Endodermal cell (in vitro differentiated cells): ENCODE measurements at regions not wholly inside any gene's neighbourhood (a gene's known extent, or its start where the extent isn't known, plus 50 kb on each side); places are given as distances from the start of the nearest gene placed in this dataset.
"Not testable (repeated sequence)": the region's sequence is repeated elsewhere in the genome, so short reads cannot be mapped to it uniquely, and the experiment has no call there.

Experiments used
- DNase-seq: peaks from one replicate; pipeline ENCODE4 v3.0.0-alpha.2; 2017
- H3K27ac ChIP-seq: 2 replicates; pipeline ENCODE4 v1.5.1; 2013; ENCODE audit warnings: mild to moderate bottlenecking, low read depth, low read length, moderate library complexity
- H3K27me3 ChIP-seq: 2 replicates; pipeline ENCODE4 v1.6.1; 2013; ENCODE audit warnings: mild to moderate bottlenecking, low read length, moderate library complexity; ENCODE audit not compliant: insufficient read depth, control insufficient read depth, poor library complexity, severe bottlenecking
- H3K36me3 ChIP-seq: 2 replicates; pipeline ENCODE4 v1.7.0; 2013; ENCODE audit warnings: mild to moderate bottlenecking, low read length, moderate library complexity; ENCODE audit not compliant: control insufficient read depth, insufficient read depth
- H3K4me1 ChIP-seq: one replicate; pipeline ENCODE4 v1.7.0; 2013; ENCODE audit warnings: low read length; ENCODE audit not compliant: control insufficient read depth, insufficient read depth
- H3K4me3 ChIP-seq: 2 replicates; pipeline ENCODE4 v1.5.1; 2013; ENCODE audit warnings: mild to moderate bottlenecking, low read length, moderate library complexity
- H3K9ac ChIP-seq: 2 replicates; pipeline ENCODE4 v1.6.1; 2013; ENCODE audit warnings: mild to moderate bottlenecking, low read length, moderate library complexity; ENCODE audit not compliant: poor library complexity, severe bottlenecking; ENCODE audit errors: extremely low read depth
- H3K9me3 ChIP-seq: 2 replicates; pipeline ENCODE4 v1.6.1; 2013; ENCODE audit warnings: mild to moderate bottlenecking, low read length, moderate library complexity; ENCODE audit not compliant: control insufficient read depth
- H3K27ac Mint-ChIP-seq: 2 replicates; pipeline ENCODE4 v1.8.0; 2020; ENCODE audit warnings: mixed read lengths
- H3K27me3 Mint-ChIP-seq: 2 replicates; pipeline ENCODE4 v1.8.0; 2021; ENCODE audit warnings: mild to moderate bottlenecking, mixed read lengths; ENCODE audit not compliant: insufficient read depth
- H3K36me3 Mint-ChIP-seq: 2 replicates; pipeline ENCODE4 v1.8.0; 2020; ENCODE audit warnings: low read depth, mixed read lengths
- H3K4me1 Mint-ChIP-seq: 2 replicates; pipeline ENCODE4 v1.8.0; 2020; ENCODE audit warnings: mixed read lengths
- H3K4me3 Mint-ChIP-seq: 2 replicates; pipeline ENCODE4 v1.8.0; 2020; ENCODE audit warnings: mild to moderate bottlenecking, moderate library complexity, mixed read lengths
- H3K9me3 Mint-ChIP-seq: 2 replicates; pipeline ENCODE4 v1.8.0; 2020; ENCODE audit warnings: mild to moderate bottlenecking, mixed read lengths
- CTCF ChIP-seq: fragments of 200-600 bp; sonication (generic); conservative IDR thresholded peaks from 2 replicates; pipeline ENCODE4 v1.5.0; 2021; ENCODE audit warnings: antibody characterized with exemption, mild to moderate bottlenecking
- WGBS, 2 experiments: methylation state at CpG; one replicate each; pipeline versions ENCODE4 v1.1.5 to v1.1.7; 2013; ENCODE audit warnings: missing lambda C conversion rate in 2 of 2, mixed read lengths in 1 of 2; ENCODE audit not compliant: insufficient coverage in 1 of 2, insufficient read length in 1 of 2; 5-methylcytosine and 5-hydroxymethylcytosine counted together

DNA sequence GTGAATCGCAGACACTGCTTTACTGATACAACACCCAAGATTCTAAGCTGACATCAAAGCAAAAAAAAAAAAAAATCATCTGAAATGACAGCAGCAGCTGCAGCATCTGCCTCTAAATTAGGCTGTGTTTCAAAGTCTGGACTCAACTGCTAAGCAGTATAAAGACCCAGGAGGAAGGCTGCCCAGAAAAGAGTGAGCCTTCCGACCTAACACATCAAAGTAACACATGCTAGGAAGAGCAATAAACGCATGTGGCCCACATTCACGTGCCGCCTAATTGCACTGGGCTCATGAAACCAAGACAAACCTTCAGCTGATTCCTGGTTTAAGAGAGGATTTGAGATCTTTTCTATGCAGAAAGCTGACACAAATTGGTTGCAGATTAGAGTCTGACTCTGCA is 317.1 kb downstream of the ZIC4 start:
- Mint-ChIP-seq H3K4me3 (no peak overlapping the region), H3K9me3 (no peaks in the 10 kb centered on the region), H3K27ac (no peak overlapping the region), H3K27me3 (no peaks in the 10 kb centered on the region), H3K36me3 (no peaks in the 10 kb centered on the region), H3K4me1 (no peaks in the 10 kb centered on the region)
- H3K27me3 ChIP-seq: no peaks in the 10 kb centered on the region
- DNase-seq: no peak
- TF ChIP-seq CTCF: no peak
- H3K4me1 ChIP-seq: no peaks in the 10 kb centered on the region
- WGBS, 2 experiments: 86 to 100% methylated on average over 2 to 5 of the region's 5 CpGs
- H3K9me3 ChIP-seq: no peaks in the 10 kb centered on the region
- H3K4me3 ChIP-seq: no peak overlapping the region
- H3K36me3 ChIP-seq: no peaks in the 10 kb centered on the region
- H3K27ac ChIP-seq: no peak overlapping the region
- no peak overlapping the region for H3K9ac ChIP-seq

GRCh38 chr3:147059500-147059899 is 346.8 kb downstream of the ZIC4 start:
- 62 to 85% methylated on average over 3 to 6 of the region's 6 CpGs for WGBS, 2 experiments
- not testable (repeated sequence) for H3K27ac Mint-ChIP-seq, H3K4me1 Mint-ChIP-seq, H3K4me1 ChIP-seq, H3K27me3 ChIP-seq, H3K27me3 Mint-ChIP-seq, H3K36me3 Mint-ChIP-seq, DNase-seq, H3K4me3 ChIP-seq, H3K27ac ChIP-seq, H3K36me3 ChIP-seq, H3K9ac ChIP-seq, H3K4me3 Mint-ChIP-seq
- H3K9me3 Mint-ChIP-seq: peaks cover 25% of the 10 kb centered on the region
- H3K9me3 ChIP-seq: peaks cover 24% of the 10 kb centered on the region

GRCh38 chr3:147049821-147050220 is 356.5 kb downstream of the ZIC4 start:
- Mint-ChIP-seq H3K4me3 (no peak overlapping the region), H3K27ac (no peak overlapping the region), H3K36me3 (no peaks in the 10 kb centered on the region), H3K27me3 (no peaks in the 10 kb centered on the region), H3K4me1 (peaks cover 7% of the 10 kb centered on the region), H3K9me3 (peaks cover 3% of the 10 kb centered on the region)
- no peak for TF ChIP-seq CTCF
- 93 to 94% methylated on average over 9 of the region's 9 CpGs for WGBS, 2 experiments
- H3K27me3 ChIP-seq: no peaks in the 10 kb centered on the region
- DNase-seq: no peak
- no peak overlapping the region for H3K4me3 ChIP-seq
- no peaks in the 10 kb centered on the region for H3K36me3 ChIP-seq
- no peaks in the 10 kb centered on the region for H3K4me1 ChIP-seq
- no peak overlapping the region for H3K9ac ChIP-seq
- H3K9me3 ChIP-seq: peaks cover 5% of the 10 kb centered on the region
- peak overlapping the region; percentile 6 for H3K27ac ChIP-seq

DNA sequence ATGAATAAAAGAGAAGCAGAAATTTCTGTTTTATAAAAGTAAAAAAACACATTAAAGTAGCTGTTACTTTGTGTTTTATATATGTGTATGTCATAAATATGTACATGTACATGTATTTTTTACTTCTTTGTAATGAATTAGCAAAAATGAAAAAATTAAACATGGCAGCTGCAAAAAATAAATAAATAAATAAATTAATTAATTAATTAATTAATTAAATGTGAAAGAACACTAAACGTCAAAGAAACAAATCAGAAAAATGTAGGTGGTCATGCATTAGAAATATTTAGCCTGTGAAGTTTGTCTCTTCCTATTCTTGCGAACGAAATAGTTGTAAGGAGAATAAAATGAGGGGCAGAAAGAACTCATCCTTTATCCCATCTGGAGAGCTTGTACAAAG is 357.0 kb downstream of the ZIC4 start:
- Histone ChIP-seq H3K27ac (peak overlapping the region; percentile 6), H3K27me3 (no peaks in the 10 kb centered on the region), H3K4me1 (no peaks in the 10 kb centered on the region), H3K36me3 (no peaks in the 10 kb centered on the region), H3K9me3 (peaks cover under 1% of the 10 kb centered on the region), H3K9ac (no peak overlapping the region), H3K4me3 (no peak overlapping the region)
- no peaks in the 10 kb centered on the region for H3K36me3 Mint-ChIP-seq
- no peak overlapping the region for H3K4me3 Mint-ChIP-seq
- no peaks in the 10 kb centered on the region for H3K27me3 Mint-ChIP-seq
- 94 to 100% methylated on average over 1 to 3 of the region's 3 CpGs for WGBS, 2 experiments
- H3K4me1 Mint-ChIP-seq: peaks cover 7% of the 10 kb centered on the region
- no peak overlapping the region for H3K27ac Mint-ChIP-seq
- DNase-seq: no peak
- peaks cover 3% of the 10 kb centered on the region for H3K9me3 Mint-ChIP-seq
- TF ChIP-seq CTCF: no peak
